Skeletal muscle satellite cell (primary cell): ENCODE measurements at regions not wholly inside any gene's neighbourhood (a gene's known extent, or its start where the extent isn't known, plus 50 kb on each side); places are given as distances from the start of the nearest gene placed in this dataset. TPM values are rescaled to one million over a fixed set of nuclear protein-coding genes. Genes with fewer than 3 reads are reported as not detected.

Experiments
- H3K27me3 ChIP-seq: 2 replicates; pipeline ENCODE4 v1.7.0; 2013; ENCODE audit warnings: low read length; ENCODE audit not compliant: control insufficient read depth, insufficient read depth
- H3K36me3 ChIP-seq: 2 replicates; pipeline ENCODE4 v1.7.0; 2013; ENCODE audit warnings: mild to moderate bottlenecking, control low read depth, low read length; ENCODE audit not compliant: insufficient read depth
- H3K4me1 ChIP-seq: 2 replicates; pipeline ENCODE4 v1.7.0; 2013; ENCODE audit warnings: low read length; ENCODE audit not compliant: control insufficient read depth, insufficient read depth
- H3K4me2 ChIP-seq: 2 replicates; pipeline ENCODE4 v1.7.0; 2013; ENCODE audit warnings: mild to moderate bottlenecking, low read length
- H3K4me3 ChIP-seq: 2 replicates; pipeline ENCODE4 v1.7.0; 2013; ENCODE audit warnings: low read length
- H3K9ac ChIP-seq: 2 replicates; pipeline ENCODE4 v1.7.0; 2013; ENCODE audit warnings: mild to moderate bottlenecking, low read depth, low read length, moderate library complexity
- H3K9me3 ChIP-seq: replicated peaks from 2 replicates; pipeline ENCODE4 v1.7.0; 2013; ENCODE audit warnings: mild to moderate bottlenecking, control low read depth, low read length
- small RNA-seq: library from RNA; depleted of rRNA; stranded (forward); fragments of <200 nt; gene quantifications from one replicate; pipeline ENCODE3, GENCODE V24; 2012

DNA sequence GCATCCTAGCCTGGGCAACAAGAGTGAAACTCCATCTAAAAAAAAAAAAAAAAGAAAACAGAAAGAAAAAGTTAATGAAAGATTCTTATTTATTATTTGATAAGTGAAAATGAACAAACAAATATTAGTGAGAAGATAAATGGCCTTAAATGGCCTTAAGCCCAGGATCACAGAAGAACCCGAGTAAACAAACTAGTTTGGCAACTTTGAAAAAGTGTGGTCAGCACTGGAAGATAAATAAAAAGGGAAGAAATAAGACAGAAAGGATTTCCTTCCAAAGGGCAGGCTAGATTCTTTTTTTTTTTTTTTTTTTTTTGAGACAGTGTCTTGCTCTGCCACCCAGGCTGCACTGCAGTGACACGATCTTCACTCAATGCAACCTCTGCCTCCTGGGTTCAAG is 692.4 kb downstream of the CPS1 start:
- Histone ChIP-seq H3K36me3 (no peaks in the 10 kb centered on the region), H3K9me3 (no peaks in the 10 kb centered on the region), H3K4me3 (no peak overlapping the region), H3K4me1 (no peaks in the 10 kb centered on the region), H3K4me2 (no peak overlapping the region), H3K27me3 (no peaks in the 10 kb centered on the region), H3K9ac (no peak overlapping the region)

- Histone ChIP-seq H3K9ac (no peak overlapping the region), H3K36me3 (no peaks in the 10 kb centered on the region), H3K27me3 (no peaks in the 10 kb centered on the region), H3K4me3 (no peak overlapping the region), H3K9me3 (no peaks in the 10 kb centered on the region), H3K4me2 (no peak overlapping the region), H3K4me1 (no peaks in the 10 kb centered on the region)
Measured at GRCh38 chr2:211251016-211251415, 694.6 kb downstream of the CPS1 start.

- Histone ChIP-seq H3K9me3 (no peaks in the 10 kb centered on the region), H3K9ac (no peak overlapping the region), H3K36me3 (no peaks in the 10 kb centered on the region), H3K4me1 (no peaks in the 10 kb centered on the region), H3K4me3 (no peak overlapping the region), H3K4me2 (no peak overlapping the region), H3K27me3 (no peaks in the 10 kb centered on the region)
Measured at GRCh38 chr2:211258646-211259335, 702.4 kb downstream of the CPS1 start.

- Histone ChIP-seq H3K27me3 (no peaks in the 10 kb centered on the region), H3K9me3 (no peaks in the 10 kb centered on the region), H3K4me3 (no peak overlapping the region), H3K4me2 (no peak overlapping the region), H3K4me1 (no peaks in the 10 kb centered on the region), H3K36me3 (no peaks in the 10 kb centered on the region), H3K9ac (no peak overlapping the region)
Measured at GRCh38 chr2:211259831-211260476, 703.6 kb downstream of the CPS1 start.

DNA sequence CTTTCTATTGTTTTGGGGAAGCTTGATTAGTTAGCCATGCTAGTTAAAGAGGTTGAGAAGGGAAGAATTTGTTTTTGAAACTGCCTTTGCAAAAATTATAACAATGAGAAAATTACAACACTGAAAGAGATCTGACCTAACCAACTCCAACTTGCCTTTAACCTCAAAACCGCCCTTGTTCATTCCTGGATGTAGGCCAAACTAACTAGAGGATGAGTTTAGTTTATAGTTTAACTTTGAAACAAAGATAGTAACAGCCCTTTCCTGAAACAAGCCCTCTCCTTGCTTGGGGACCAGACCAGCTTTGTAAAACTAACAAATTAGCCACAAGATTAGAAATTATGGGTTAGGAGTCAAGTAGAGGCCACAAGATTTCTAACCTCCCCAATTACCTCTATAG is 713.9 kb downstream of the CPS1 start:
- Histone ChIP-seq H3K27me3 (no peaks in the 10 kb centered on the region), H3K9me3 (no peaks in the 10 kb centered on the region), H3K4me1 (no peaks in the 10 kb centered on the region), H3K9ac (no peak overlapping the region), H3K4me2 (no peak overlapping the region), H3K4me3 (no peak overlapping the region), H3K36me3 (no peaks in the 10 kb centered on the region)

- Histone ChIP-seq H3K4me1 (no peaks in the 10 kb centered on the region), H3K4me2 (no peak overlapping the region), H3K36me3 (no peaks in the 10 kb centered on the region), H3K9ac (no peak overlapping the region), H3K27me3 (no peaks in the 10 kb centered on the region), H3K4me3 (no peak overlapping the region), H3K9me3 (no peaks in the 10 kb centered on the region)
Measured at GRCh38 chr2:211281430-211282073, 725.2 kb downstream of the CPS1 start.

GRCh38 chr2:211302676-211303075 is 746.3 kb downstream of the CPS1 start:
- no peaks in the 10 kb centered on the region for H3K36me3 ChIP-seq
- no peak overlapping the region for H3K9ac ChIP-seq
- H3K4me1 ChIP-seq = no peaks in the 10 kb centered on the region
- H3K9me3 ChIP-seq = no peaks in the 10 kb centered on the region
- H3K4me3 ChIP-seq = no peak overlapping the region
- no peak overlapping the region for H3K4me2 ChIP-seq
- no peaks in the 10 kb centered on the region for H3K27me3 ChIP-seq

GRCh38 chr2:211306929-211307328 is 750.5 kb downstream of the CPS1 start:
- Histone ChIP-seq H3K4me1 (no peaks in the 10 kb centered on the region), H3K9ac (no peak overlapping the region), H3K36me3 (no peaks in the 10 kb centered on the region), H3K4me3 (no peak overlapping the region), H3K27me3 (no peaks in the 10 kb centered on the region), H3K9me3 (no peaks in the 10 kb centered on the region), H3K4me2 (no peak overlapping the region)

Small RNA genes in the stretch of these regions (small RNA-seq; reads per million reads assigned to genes)
- gene AC013404.1 = not detected
